ENCODE measurements at regions not wholly inside any gene's neighbourhood (a gene's known extent, or its start where the extent isn't known, plus 50 kb on each side); places are given as distances from the start of the nearest gene placed in this dataset.

GRCh38 chr6:17047889-17048288 lies 54.0 kb upstream of the STMND1 start:
- TF ChIP-seq CTCF (IDR thresholded peaks at IDR 0.05) (no peak), FOXM1 (IDR thresholded peaks at IDR 0.05; ENCODE audit: low read depth) (no peak), RAD21 (IDR thresholded peaks at IDR 0.05; ENCODE audit: low read length) (no peak), POLR2AphosphoS5 (IDR thresholded peaks at IDR 0.05; ENCODE audit: low read depth, low read length) (no peak), TCF12 (IDR thresholded peaks at IDR 0.05) (no peak), RCOR1 (IDR thresholded peaks at IDR 0.05; ENCODE audit: low read length) (no peak), SIN3A (IDR thresholded peaks at IDR 0.05; ENCODE audit: borderline replicate concordance, low read depth, low read length) (no peak), GABPA (IDR thresholded peaks at IDR 0.05; ENCODE audit: low read depth) (no peak), MAX (IDR thresholded peaks at IDR 0.05; ENCODE audit: low read depth) (no peak)
